ENCODE measurements at regions not wholly inside any gene's neighbourhood (a gene's known extent, or its start where the extent isn't known, plus 50 kb on each side); places are given as distances from the start of the nearest gene placed in this dataset.

DNA sequence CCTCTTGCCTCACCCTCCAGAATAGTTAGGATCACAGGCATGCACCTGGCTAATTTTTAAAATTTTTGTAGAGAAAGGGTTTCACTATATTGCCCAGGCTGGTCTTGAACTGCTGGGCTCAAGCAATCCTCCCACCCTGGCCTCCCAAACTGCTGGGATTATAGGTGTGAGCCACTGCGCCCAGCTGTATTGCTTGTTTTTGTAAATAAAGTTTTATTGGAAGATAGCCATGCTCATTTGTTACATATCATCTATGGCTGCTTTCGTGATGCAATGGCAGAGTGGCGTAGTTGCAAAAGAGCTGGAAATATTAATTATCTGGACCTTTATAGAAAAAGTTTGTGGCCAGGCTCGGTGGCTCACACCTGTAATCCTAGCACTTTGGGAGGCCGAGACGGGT is 109.4 kb upstream of the SPRED2 start:
- ATAC-seq (ENCODE audit: low read depth) = no peak
- Histone ChIP-seq H3K4me3 (ENCODE audit: control extremely low read depth in 1 of 5, extremely low read depth in 1 of 5, insufficient read depth in 1 of 5, low read depth in 2 of 5, low read length in 4 of 5) (no peak overlapping the region), H3K27ac (ENCODE audit: low read length in 2 of 2) (no peak overlapping the region), H3K79me2 (ENCODE audit: control insufficient read depth, insufficient read depth, low read length) (no peaks in the 10 kb centered on the region), H3K36me3 (replicated peaks in 1 of 2; ENCODE audit: control extremely low read depth in 1 of 2, control insufficient read depth in 1 of 2, extremely low read depth in 1 of 2, insufficient read depth in 2 of 2, low read length in 1 of 2) (no peaks in the 10 kb centered on the region), H4K20me1 (ENCODE audit: control insufficient read depth, insufficient read depth, low read length, poor library complexity, severe bottlenecking) (no peaks in the 10 kb centered on the region), H3K27me3 (replicated peaks in 1 of 4; ENCODE audit: control extremely low read depth in 1 of 4, control insufficient read depth in 3 of 4, insufficient read depth in 4 of 4, low read length in 3 of 4) (no peaks in the 10 kb centered on the region), H3K4me1 (ENCODE audit: control insufficient read depth in 2 of 2, insufficient read depth in 2 of 2, low read length in 2 of 2) (peaks cover 0 to 4% of the 10 kb centered on the region in 2 donors), H2AFZ (ENCODE audit: insufficient read depth, low read depth, low read length, poor library complexity, severe bottlenecking) (no peak overlapping the region), H3K9ac (ENCODE audit: low read length) (no peak overlapping the region), H3K4me2 (replicated peaks; ENCODE audit: low read depth, low read length, poor library complexity, severe bottlenecking) (no peak overlapping the region), H3K9me3 (ENCODE audit: control extremely low read depth in 1 of 3, control insufficient read depth in 2 of 3, insufficient read depth in 1 of 3, low read length in 2 of 3) (no peaks in the 10 kb centered on the region)
- Mint-ChIP-seq H3K27me3 (peaks cover 21% of the 10 kb centered on the region), H3K27ac (no peak overlapping the region), H3K4me1 (peaks cover 7% of the 10 kb centered on the region), H3K9me3 (ENCODE audit: insufficient read depth) (no peaks in the 10 kb centered on the region), H3K4me3 (no peak overlapping the region)
- intact Hi-C loops (cut with micrococcal nuclease) = no loop called here
- ChIA-PET POLR2A (no interaction called here), CTCF (no interaction called here)
- no peak for TF ChIP-seq CTCF (IDR thresholded peaks at IDR 0.05)
- no peak for TF ChIP-seq EZH2 (IDR thresholded peaks at IDR 0.05; ENCODE audit: borderline replicate concordance, insufficient read depth, low read depth, low read length, poor library complexity, severe bottlenecking)
- no peak for DNase-seq
- 100% methylated on average over 2 of the region's 6 CpGs for WGBS (ENCODE audit: insufficient coverage)

DNA sequence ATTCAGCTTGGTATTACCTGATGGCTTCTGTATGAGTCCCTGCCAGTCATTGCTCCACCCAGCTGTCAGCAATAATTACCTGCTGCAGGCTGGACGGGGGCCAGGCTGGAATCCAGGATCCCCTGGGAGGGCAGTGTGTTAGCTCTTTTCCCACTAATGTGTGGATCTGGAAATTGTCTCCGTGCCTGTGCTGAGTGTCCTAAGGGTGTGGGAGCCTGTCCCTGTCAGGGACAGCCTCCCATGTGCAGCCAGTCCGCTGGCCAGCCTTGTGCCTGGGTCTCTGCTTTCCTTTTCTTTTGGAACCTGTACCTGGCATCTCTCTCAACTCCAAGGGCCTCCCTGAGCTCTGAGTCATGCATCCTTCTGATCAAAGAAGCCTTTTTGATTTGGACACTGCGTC is 107.2 kb upstream of the SPRED2 start:
- H3K4me3 ChIP-seq (ENCODE audit: control extremely low read depth in 1 of 5, extremely low read depth in 1 of 5, insufficient read depth in 1 of 5, low read depth in 2 of 5, low read length in 4 of 5) = no peak overlapping the region
- ChIA-PET POLR2A (no interaction called here), CTCF (no interaction called here)
- H3K27ac ChIP-seq (ENCODE audit: low read length in 2 of 2) = no peak overlapping the region
- ATAC-seq (ENCODE audit: low read depth) = no peak
- peaks cover 0 to 8% (median 0%) of the 10 kb centered on the region in 4 experiments for H3K27me3 ChIP-seq (replicated peaks in 1 of 4; ENCODE audit: control extremely low read depth in 1 of 4, control insufficient read depth in 3 of 4, insufficient read depth in 4 of 4, low read length in 3 of 4)
- no peaks in the 10 kb centered on the region for H3K36me3 ChIP-seq (replicated peaks in 1 of 2; ENCODE audit: control extremely low read depth in 1 of 2, control insufficient read depth in 1 of 2, extremely low read depth in 1 of 2, insufficient read depth in 2 of 2, low read length in 1 of 2)
- peaks cover 0 to 4% of the 10 kb centered on the region in 2 donors for H3K4me1 ChIP-seq (ENCODE audit: control insufficient read depth in 2 of 2, insufficient read depth in 2 of 2, low read length in 2 of 2)
- no peak overlapping the region for H3K27ac Mint-ChIP-seq
- H4K20me1 ChIP-seq (ENCODE audit: control insufficient read depth, insufficient read depth, low read length, poor library complexity, severe bottlenecking) = no peaks in the 10 kb centered on the region
- no peak overlapping the region for H3K4me3 Mint-ChIP-seq
- no peaks in the 10 kb centered on the region for H3K9me3 Mint-ChIP-seq (ENCODE audit: insufficient read depth)
- peaks cover 9% of the 10 kb centered on the region for H3K4me1 Mint-ChIP-seq
- DNase-seq = no peak
- H3K9ac ChIP-seq (ENCODE audit: low read length) = no peak overlapping the region
- H3K27me3 Mint-ChIP-seq = peaks cover 23% of the 10 kb centered on the region
- no peaks in the 10 kb centered on the region for H3K9me3 ChIP-seq (ENCODE audit: control extremely low read depth in 1 of 3, control insufficient read depth in 2 of 3, insufficient read depth in 1 of 3, low read length in 2 of 3)
- no peak overlapping the region for H2AFZ ChIP-seq (ENCODE audit: insufficient read depth, low read depth, low read length, poor library complexity, severe bottlenecking)
- H3K4me2 ChIP-seq (replicated peaks; ENCODE audit: low read depth, low read length, poor library complexity, severe bottlenecking) = no peak overlapping the region
- 92% methylated on average over 4 of the region's 4 CpGs for WGBS (ENCODE audit: insufficient coverage)
- no peaks in the 10 kb centered on the region for H3K79me2 ChIP-seq (ENCODE audit: control insufficient read depth, insufficient read depth, low read length)
- intact Hi-C loops (cut with micrococcal nuclease) = no loop called here
- TF ChIP-seq CTCF (IDR thresholded peaks at IDR 0.05) (no peak), EZH2 (IDR thresholded peaks at IDR 0.05; ENCODE audit: borderline replicate concordance, insufficient read depth, low read depth, low read length, poor library complexity, severe bottlenecking) (no peak)

Data from B cell (primary cell).